GM21526 (cell line): ENCODE measurements at regions not wholly inside any gene's neighbourhood (a gene's known extent, or its start where the extent isn't known, plus 50 kb on each side); places are given as distances from the start of the nearest gene placed in this dataset.
"Not testable (repeated sequence)": the region's sequence is repeated elsewhere in the genome, so short reads cannot be mapped to it uniquely, and the experiment has no call there.

Experiments used
- ATAC-seq: cut with Tn5 transposase; IDR thresholded peaks from one replicate; pipeline ENCODE4 v1.9.1; 2021; ENCODE audit warnings: moderate library complexity; ENCODE audit not compliant: unreplicated experiment, low FRiP score

DNA sequence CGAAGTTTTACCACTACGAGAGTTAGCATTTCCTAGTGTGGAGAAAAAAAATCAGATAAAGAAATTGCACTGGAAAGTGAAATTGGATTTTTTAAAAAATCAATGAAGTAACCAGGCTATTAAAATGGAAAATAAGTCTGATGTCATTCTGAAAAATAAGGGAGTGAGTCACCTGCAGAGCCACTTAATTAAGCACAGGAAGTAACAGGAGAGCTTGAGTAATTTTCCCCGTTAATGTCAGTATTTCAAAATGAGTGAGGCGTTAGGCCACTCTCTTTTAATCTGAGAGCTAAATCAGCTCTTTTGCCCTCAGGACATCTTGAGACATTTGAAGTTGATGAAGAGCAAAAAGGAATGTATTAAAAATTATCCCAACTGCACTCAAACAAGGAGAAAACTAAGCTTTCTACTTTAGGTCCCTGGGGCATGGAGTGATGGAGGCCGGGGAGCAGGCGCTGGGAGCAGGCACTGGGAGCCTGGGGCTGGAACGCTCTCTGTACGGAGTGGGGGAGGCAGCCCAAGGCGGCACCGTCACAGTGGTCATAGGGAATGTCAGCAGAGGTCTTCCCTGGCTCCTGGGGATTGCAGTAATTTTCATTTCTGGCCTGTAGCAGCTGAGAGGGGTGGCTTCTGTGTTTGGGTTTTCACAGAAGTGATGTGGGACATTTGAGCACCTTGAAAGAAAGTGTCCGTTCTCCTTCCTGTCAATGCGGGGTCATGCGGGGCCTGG lies 194.6 kb downstream of the BCL2L11 start:
- ATAC-seq: not testable (repeated sequence)

- not testable (repeated sequence) for ATAC-seq
Observed at GRCh38 chr2:111316221-111316741, 195.6 kb downstream of the BCL2L11 start.

DNA sequence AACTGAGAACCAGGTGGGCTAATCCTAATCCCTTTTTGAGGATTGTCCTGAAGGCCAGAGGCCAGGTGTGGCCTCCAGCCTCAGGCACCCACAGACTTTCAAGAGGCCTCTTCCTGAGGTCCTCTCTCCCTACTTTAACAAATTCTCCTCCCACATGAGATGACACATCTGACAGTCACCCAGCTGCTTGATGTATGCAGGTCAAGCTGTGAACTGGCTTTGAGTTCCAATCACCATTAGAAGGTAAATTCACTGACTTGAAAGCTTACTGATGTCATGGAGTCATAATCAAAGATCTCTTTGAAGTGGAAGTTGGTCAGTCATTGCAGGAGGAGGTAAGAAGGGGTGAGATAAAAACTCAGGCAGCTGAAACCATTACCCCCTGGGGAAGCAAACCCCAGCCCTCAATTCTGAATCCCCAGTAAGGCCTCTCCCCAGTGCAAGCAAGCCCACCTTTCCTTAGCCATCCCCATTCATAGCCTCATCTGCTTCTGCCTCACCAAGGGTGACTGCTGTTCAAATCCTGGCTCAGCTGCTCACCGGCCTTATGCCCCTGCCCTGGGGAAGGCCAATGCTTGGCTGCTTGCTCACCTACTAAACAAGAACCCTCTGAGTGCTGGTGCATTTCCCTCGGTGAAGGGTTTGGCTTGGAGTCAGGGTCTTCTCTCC lies 196.3 kb downstream of the BCL2L11 start:
- not testable (repeated sequence) for ATAC-seq

DNA sequence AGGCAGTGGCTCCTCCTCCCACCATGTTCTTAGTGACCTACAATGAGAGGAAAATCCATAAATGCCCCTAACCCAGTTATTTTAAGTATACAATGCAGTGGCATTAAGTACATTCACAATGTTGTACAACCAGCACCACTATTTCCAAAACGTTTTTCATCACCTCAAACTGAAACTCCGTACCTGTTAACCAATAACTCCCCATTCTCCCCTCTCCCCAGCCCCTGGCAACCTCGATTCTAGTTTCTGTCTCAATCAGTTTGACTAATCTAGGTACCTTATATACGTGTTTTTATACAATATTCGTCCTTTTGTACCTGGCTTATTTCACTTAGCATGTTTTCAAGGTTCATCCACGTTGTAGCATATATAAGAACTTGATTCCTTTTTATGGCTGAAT lies 198.8 kb downstream of the BCL2L11 start:
- ATAC-seq: not testable (repeated sequence)

- ATAC-seq: not testable (repeated sequence)
Observed at GRCh38 chr2:111320264-111320663, 199.6 kb downstream of the BCL2L11 start.

DNA sequence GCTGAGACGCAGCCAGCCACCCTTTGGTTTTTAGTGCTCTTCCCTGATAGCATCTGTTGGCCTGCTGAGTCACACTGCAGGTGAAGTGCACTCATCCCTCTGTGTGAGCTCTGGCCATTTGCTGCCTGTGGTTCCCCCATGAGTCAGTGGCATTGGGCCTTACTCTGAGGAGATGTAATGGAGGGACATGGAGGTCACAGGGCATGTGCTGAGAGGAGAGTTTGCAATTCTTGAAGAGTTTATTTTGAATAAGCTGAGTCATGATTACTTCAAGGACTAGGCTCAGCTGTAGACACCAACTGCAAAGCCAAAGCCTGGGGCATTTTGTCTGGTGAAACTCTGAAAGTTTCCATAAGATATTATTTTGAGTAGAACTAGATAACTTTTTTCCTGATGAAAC lies 200.3 kb downstream of the BCL2L11 start:
- not testable (repeated sequence) for ATAC-seq

GRCh38 chr2:111323384-111323783 lies 202.7 kb downstream of the BCL2L11 start:
- not testable (repeated sequence) for ATAC-seq

DNA sequence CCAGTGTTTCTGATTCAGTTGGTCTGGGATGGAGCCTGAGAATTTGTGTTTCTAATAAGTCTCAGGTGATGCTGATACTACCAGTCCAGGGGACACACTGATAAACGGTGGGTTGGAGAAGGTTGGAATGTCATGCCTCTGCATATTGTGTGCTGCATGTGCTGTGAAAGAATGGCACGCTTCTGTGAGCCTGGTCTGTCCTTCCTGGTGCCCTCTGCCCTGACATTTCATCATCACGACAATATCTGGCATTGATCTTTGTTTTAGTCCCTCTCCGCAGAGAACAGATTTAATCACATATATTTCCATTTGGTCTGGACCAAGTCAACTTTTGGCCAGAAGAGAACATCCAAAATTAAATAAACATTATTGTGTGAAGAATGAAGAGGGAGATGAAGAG lies 207.0 kb downstream of the BCL2L11 start:
- ATAC-seq: not testable (repeated sequence)

DNA sequence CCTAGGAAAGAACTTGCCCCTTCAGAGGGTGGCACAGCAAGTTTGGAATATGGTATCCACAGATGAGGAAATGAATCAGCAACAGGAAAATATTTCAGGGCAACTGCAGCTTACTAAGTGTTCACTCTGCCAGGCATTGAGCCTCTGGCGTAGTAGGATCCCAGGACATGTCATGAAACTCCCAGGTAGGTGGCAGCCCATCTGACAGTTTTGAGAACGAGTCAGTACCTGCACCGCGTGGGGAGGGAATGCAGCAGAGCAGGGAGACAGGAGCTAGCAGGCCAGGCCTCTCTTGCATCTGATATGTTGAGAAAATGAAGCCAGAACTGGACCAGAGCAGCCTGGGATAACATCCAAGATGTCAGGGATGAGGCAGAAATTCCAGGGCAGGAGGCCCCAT lies 208.6 kb downstream of the BCL2L11 start:
- not testable (repeated sequence) for ATAC-seq

- not testable (repeated sequence) for ATAC-seq
Observed at GRCh38 chr2:111331099-111331724, 210.5 kb downstream of the BCL2L11 start.

DNA sequence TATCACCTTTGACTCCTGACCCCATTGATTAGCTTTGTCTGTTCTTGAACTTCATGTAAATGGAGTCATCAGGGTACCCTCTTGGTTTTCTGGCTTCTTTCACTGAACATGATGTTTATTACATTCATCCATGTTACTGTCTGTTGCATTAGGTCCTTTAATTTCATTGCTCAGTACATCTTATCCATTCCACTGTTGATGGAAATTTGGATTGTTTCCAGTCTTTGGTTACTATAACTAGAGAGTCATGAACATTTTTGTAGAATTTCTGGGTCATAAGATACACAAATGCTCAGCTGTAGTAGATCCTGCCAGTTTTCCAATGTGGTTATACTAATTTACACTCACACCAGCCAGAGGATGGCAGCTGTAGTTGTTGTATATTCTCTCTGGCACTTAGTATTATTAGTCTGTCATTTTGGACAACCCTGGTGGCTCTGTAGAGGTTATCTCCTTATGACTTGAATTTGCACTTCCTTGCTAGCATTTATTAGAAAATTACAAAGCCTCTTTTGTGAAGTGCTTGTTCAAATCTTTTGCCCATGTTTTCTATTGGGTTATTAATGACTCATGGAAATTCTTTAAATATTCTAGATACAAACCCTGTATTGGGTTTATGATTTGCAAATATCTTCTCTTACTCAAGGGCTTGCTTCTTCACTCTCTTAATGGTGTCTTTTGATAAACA lies 214.7 kb downstream of the BCL2L11 start:
- not testable (repeated sequence) for ATAC-seq

- not testable (repeated sequence) for ATAC-seq
Observed at GRCh38 chr2:111338474-111338873, 217.8 kb downstream of the BCL2L11 start.

GRCh38 chr2:111339476-111339875 lies 218.8 kb downstream of the BCL2L11 start:
- ATAC-seq: not testable (repeated sequence)

DNA sequence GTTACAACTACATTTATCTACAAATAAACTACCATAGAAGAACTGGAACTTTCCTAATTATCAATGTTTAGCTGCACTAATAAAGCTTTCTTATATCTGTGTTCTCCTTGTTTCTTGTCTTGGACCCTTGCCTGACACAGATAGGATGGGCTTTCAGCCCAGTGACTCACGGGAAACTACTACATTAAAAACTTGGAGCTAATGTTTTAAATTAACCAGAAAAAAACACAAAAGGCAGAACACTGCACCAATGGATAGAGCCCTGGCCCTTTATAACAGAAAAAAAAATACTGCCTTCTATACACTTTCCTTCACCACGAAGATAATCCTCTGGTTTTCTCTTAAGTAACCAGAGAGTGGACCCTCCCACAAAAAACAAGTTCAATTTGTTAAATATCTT lies 223.9 kb downstream of the BCL2L11 start:
- not testable (repeated sequence) for ATAC-seq

GRCh38 chr2:111345439-111345838 lies 224.7 kb downstream of the BCL2L11 start:
- ATAC-seq: not testable (repeated sequence)

DNA sequence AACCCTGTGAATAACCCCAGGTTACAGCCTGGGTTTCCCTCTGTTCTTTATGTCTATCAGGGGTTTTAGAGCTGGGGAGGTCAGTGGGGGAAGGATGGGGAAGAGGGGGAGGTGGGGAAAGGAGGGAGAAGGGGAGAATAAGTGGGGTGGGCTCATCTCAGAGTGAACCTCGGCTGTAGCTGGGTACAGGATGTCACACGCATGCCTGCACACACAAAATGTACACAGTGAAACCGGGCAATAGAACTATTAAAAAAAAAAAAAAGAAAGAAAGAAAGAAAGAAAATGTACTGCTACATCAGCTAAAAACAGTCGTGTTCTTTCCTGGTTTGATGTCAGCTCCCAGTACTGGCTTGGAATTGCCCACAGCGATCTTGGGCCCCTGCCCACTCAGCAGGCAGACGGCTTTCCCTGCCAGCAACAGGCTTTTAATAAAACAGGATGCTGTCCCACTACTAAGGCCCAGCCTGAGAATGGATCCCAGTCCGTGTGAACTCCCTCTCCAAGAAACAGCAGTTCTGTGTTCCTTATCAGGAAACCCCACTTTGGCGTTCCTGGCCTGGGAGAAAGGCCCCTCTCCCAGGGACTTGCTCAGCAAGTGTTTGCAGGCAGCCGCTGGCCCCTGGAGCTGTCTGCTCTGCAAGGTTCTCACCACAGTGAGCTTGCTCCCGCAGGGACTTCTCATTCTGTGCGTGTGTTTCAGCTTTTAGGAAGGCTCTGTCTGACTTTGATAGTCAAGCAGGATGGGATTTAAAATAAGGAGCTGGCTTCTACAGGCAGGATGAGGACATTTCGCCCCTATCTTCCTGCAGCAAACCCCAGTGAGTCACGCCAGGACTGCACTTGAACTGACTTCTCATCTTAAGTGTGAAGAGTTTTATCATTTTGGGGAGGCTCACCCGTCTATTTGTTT lies 225.6 kb downstream of the BCL2L11 start:
- not testable (repeated sequence) for ATAC-seq

GRCh38 chr2:111347695-111348094 lies 227.0 kb downstream of the BCL2L11 start:
- ATAC-seq: not testable (repeated sequence)

DNA sequence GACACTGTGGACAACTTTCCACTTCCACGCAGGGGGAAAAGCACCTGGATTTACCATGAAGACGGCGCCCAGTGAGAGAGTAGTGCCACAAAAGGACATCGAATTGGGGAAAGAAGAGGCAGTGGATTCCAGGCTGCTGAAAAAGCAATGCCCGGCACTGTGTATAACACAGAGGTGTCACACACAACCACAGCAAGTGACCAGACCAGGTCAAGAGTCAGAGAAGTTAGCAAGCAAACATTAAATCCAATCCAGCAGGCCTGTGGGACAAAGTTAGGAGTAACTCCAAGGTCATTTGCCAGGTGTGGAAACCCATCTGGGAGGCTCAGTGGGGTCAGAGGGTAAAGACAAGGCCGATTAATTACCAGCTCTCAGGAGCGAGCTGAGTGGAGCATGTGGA lies 227.6 kb downstream of the BCL2L11 start:
- not testable (repeated sequence) for ATAC-seq

GRCh38 chr2:111355022-111355817 lies 234.5 kb downstream of the BCL2L11 start:
- not testable (repeated sequence) for ATAC-seq
